HG03432 (cell line): ENCODE measurements at regions not wholly inside any gene's neighbourhood (a gene's known extent, or its start where the extent isn't known, plus 50 kb on each side); places are given as distances from the start of the nearest gene placed in this dataset.
"Not testable (repeated sequence)": the region's sequence is repeated elsewhere in the genome, so short reads cannot be mapped to it uniquely, and the experiment has no call there.

Experiments
- ATAC-seq: cut with Tn5 transposase; IDR thresholded peaks from one replicate; pipeline ENCODE4 v1.9.1; 2021; ENCODE audit warnings: mild to moderate bottlenecking, moderate library complexity; ENCODE audit not compliant: unreplicated experiment

- no peak for ATAC-seq
These were observed 129.8 kb downstream of the SEC23A start for GRCh38 chr14:38973083-38973700.

GRCh38 chr14:38972511-38972910, 130.5 kb downstream of the SEC23A start:
- ATAC-seq = no peak

GRCh38 chr14:38971258-38971921, 131.6 kb downstream of the SEC23A start:
- ATAC-seq = no peak

- ATAC-seq = no peak
These were observed 138.4 kb downstream of the SEC23A start for GRCh38 chr14:38964630-38965029.

GRCh38 chr14:38960946-38961531, 142.0 kb downstream of the SEC23A start:
- ATAC-seq = no peak

- no peak for ATAC-seq
These were observed 144.0 kb downstream of the SEC23A start for GRCh38 chr14:38959021-38959420.

- ATAC-seq = no peak
These were observed 144.4 kb downstream of the SEC23A start for GRCh38 chr14:38958589-38958988.

- ATAC-seq = no peak
These were observed 151.6 kb downstream of the SEC23A start for GRCh38 chr14:38951451-38951850.

GRCh38 chr14:38950676-38951075, 152.4 kb downstream of the SEC23A start:
- no peak for ATAC-seq

- no peak for ATAC-seq
These were observed 154.5 kb downstream of the SEC23A start for GRCh38 chr14:38948576-38948975.

- ATAC-seq = no peak
These were observed 154.9 kb downstream of the SEC23A start for GRCh38 chr14:38948171-38948570.

GRCh38 chr14:38947343-38947742, 155.7 kb downstream of the SEC23A start:
- ATAC-seq = no peak

GRCh38 chr14:38944691-38945090, 158.3 kb downstream of the SEC23A start:
- ATAC-seq = no peak

- ATAC-seq = no peak
These were observed 161.5 kb downstream of the SEC23A start for GRCh38 chr14:38941488-38941887.

GRCh38 chr14:38932653-38933000, 170.4 kb downstream of the SEC23A start:
- ATAC-seq = not testable (repeated sequence)

- no peak for ATAC-seq
These were observed 170.9 kb downstream of the SEC23A start for GRCh38 chr14:38931969-38932652.

GRCh38 chr14:38930898-38931297, 172.1 kb downstream of the SEC23A start:
- no peak for ATAC-seq

GRCh38 chr14:38930022-38930421, 173.0 kb downstream of the SEC23A start:
- no peak for ATAC-seq

- no peak for ATAC-seq
These were observed 173.6 kb downstream of the SEC23A start for GRCh38 chr14:38929416-38929815.

- not testable (repeated sequence) for ATAC-seq
These were observed 181.1 kb downstream of the SEC23A start for GRCh38 chr14:38921893-38922292.

GRCh38 chr14:38915125-38915524, 187.9 kb downstream of the SEC23A start:
- no peak for ATAC-seq

GRCh38 chr14:38910092-38910491, 192.9 kb downstream of the SEC23A start:
- ATAC-seq = peak; percentile 95
